ENCODE measurements at regions not wholly inside any gene's neighbourhood (a gene's known extent, or its start where the extent isn't known, plus 50 kb on each side); places are given as distances from the start of the nearest gene placed in this dataset.

DNA sequence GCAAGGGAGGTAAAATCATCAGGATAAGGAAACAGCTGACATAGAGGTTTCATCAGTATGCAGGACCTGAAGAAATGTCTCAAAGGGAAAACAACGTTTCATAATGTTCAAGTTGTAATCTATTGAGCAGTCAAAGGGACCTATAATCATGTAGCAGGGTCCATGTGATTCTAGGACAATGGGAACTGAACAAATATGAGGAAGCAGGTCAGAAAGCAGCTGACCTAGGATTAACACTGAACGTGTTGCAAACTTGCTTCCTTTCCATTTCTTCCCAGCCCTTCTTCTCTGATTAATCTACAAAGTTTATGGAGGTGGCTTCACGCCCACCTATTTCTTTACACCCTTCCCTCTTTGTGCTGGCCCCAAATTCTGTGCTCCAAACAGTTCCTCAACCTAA lies 256.9 kb upstream of the AKR1E2 start:
- no peaks in the 10 kb centered on the region for H3K9me3 ChIP-seq (ENCODE audit: low read depth)
- H3K79me2 ChIP-seq (ENCODE audit: insufficient read depth), result no peaks in the 10 kb centered on the region
- H3K27me3 ChIP-seq (replicated peaks; ENCODE audit: insufficient read depth), result no peaks in the 10 kb centered on the region
- H3K9me2 ChIP-seq (ENCODE audit: insufficient read depth), result no peaks in the 10 kb centered on the region
- H3K36me3 ChIP-seq (ENCODE audit: low read depth), result no peaks in the 10 kb centered on the region
- in situ Hi-C loops (cut with MboI), result no loop called here
- TF ChIP-seq EZH2phosphoT487 (IDR thresholded peaks at IDR 0.05; ENCODE audit: insufficient read depth, low read depth) (no peak), EZH2 (IDR thresholded peaks at IDR 0.05; ENCODE audit: insufficient read depth, poor library complexity, severe bottlenecking) (no peak)
- H3K9ac ChIP-seq, result no peak overlapping the region
- H2AFZ ChIP-seq, result no peak overlapping the region
- no peaks in the 10 kb centered on the region for H3F3A ChIP-seq (ENCODE audit: insufficient read depth)
- no peaks in the 10 kb centered on the region for H4K20me1 ChIP-seq (ENCODE audit: insufficient read depth)
- H3K4me1 ChIP-seq (ENCODE audit: insufficient read depth), result no peaks in the 10 kb centered on the region
- no peak overlapping the region for H3K4me3 ChIP-seq
- no peak overlapping the region for H3K4me2 ChIP-seq (ENCODE audit: unreplicated experiment)
- no peak for DNase-seq
- no peak overlapping the region for H3K27ac ChIP-seq
- 61 to 78% methylated on average over 3 of the region's 3 CpGs for WGBS, 2 experiments (ENCODE audit: low coverage in 1 of 2, low lambda C conversion rate in 2 of 2, missing lambda C conversion rate in 2 of 2)

DNA sequence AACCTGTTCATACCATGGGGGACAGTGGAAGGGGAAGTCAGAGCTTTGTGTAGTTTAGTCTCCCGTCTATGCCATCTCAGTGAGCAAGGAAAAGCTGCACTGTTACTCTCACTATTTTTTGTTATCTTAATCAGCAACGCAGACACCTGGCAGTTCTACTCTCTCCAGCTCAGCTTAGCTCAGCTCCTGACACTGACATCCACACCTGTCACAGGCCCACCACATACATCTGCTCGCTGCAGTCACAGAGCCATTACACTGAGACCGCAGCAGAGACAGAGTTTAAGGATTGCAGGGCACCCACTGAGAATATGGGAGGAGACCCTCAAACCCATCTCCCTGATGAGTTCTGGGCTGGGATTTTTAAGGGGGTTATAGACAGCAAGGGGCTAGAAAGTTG lies 257.3 kb upstream of the AKR1E2 start:
- Histone ChIP-seq H3K9me2 (ENCODE audit: insufficient read depth) (no peaks in the 10 kb centered on the region), H3F3A (ENCODE audit: insufficient read depth) (no peaks in the 10 kb centered on the region), H3K36me3 (ENCODE audit: low read depth) (no peaks in the 10 kb centered on the region), H2AFZ (no peak overlapping the region), H3K4me3 (no peak overlapping the region), H4K20me1 (ENCODE audit: insufficient read depth) (no peaks in the 10 kb centered on the region), H3K79me2 (ENCODE audit: insufficient read depth) (no peaks in the 10 kb centered on the region), H3K27ac (no peak overlapping the region), H3K9me3 (ENCODE audit: low read depth) (no peaks in the 10 kb centered on the region), H3K4me1 (ENCODE audit: insufficient read depth) (no peaks in the 10 kb centered on the region), H3K4me2 (ENCODE audit: unreplicated experiment) (no peak overlapping the region), H3K27me3 (replicated peaks; ENCODE audit: insufficient read depth) (no peaks in the 10 kb centered on the region), H3K9ac (no peak overlapping the region)
- WGBS, 2 experiments (ENCODE audit: low coverage in 1 of 2, low lambda C conversion rate in 2 of 2, missing lambda C conversion rate in 2 of 2), result 93 to 98% methylated on average over 4 of the region's 4 CpGs
- no peak for TF ChIP-seq EZH2phosphoT487 (IDR thresholded peaks at IDR 0.05; ENCODE audit: insufficient read depth, low read depth)
- TF ChIP-seq EZH2 (IDR thresholded peaks at IDR 0.05; ENCODE audit: insufficient read depth, poor library complexity, severe bottlenecking), result no peak
- in situ Hi-C loops (cut with MboI), result no loop called here
- DNase-seq, result no peak

DNA sequence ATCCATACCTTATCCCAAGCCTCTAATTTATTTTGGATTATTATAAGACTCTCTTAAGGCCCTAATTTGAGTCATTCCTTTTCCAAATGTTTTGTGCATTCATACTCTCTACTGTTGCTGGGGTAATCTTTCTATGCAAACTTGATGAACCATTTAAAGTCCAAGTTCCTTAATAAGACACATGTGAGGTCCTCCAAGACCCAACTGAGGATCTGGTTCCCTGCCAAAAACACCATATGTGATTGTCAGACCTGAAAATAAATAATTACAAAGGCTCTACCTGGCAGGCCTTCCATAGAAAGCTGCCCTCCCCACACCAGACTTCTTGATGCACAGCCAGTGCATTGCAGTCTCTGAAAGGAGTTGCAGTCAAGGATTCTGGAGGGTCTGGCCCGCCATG lies 257.9 kb upstream of the AKR1E2 start:
- no peaks in the 10 kb centered on the region for H3K4me1 ChIP-seq (ENCODE audit: insufficient read depth)
- H3K4me2 ChIP-seq (ENCODE audit: unreplicated experiment), result no peak overlapping the region
- TF ChIP-seq EZH2 (IDR thresholded peaks at IDR 0.05; ENCODE audit: insufficient read depth, poor library complexity, severe bottlenecking) (no peak), EZH2phosphoT487 (IDR thresholded peaks at IDR 0.05; ENCODE audit: insufficient read depth, low read depth) (no peak)
- no peak overlapping the region for H3K27ac ChIP-seq
- H3K9ac ChIP-seq, result no peak overlapping the region
- H3K9me2 ChIP-seq (ENCODE audit: insufficient read depth), result no peaks in the 10 kb centered on the region
- no peaks in the 10 kb centered on the region for H3K9me3 ChIP-seq (ENCODE audit: low read depth)
- H2AFZ ChIP-seq, result no peak overlapping the region
- no peaks in the 10 kb centered on the region for H3F3A ChIP-seq (ENCODE audit: insufficient read depth)
- no peak for DNase-seq
- in situ Hi-C loops (cut with MboI), result no loop called here
- 89 to 94% methylated on average over 1 of the region's 1 CpG for WGBS, 2 experiments (ENCODE audit: low coverage in 1 of 2, low lambda C conversion rate in 2 of 2, missing lambda C conversion rate in 2 of 2)
- no peaks in the 10 kb centered on the region for H4K20me1 ChIP-seq (ENCODE audit: insufficient read depth)
- H3K36me3 ChIP-seq (ENCODE audit: low read depth), result no peaks in the 10 kb centered on the region
- H3K4me3 ChIP-seq, result no peak overlapping the region
- H3K79me2 ChIP-seq (ENCODE audit: insufficient read depth), result no peaks in the 10 kb centered on the region
- H3K27me3 ChIP-seq (replicated peaks; ENCODE audit: insufficient read depth), result no peaks in the 10 kb centered on the region

DNA sequence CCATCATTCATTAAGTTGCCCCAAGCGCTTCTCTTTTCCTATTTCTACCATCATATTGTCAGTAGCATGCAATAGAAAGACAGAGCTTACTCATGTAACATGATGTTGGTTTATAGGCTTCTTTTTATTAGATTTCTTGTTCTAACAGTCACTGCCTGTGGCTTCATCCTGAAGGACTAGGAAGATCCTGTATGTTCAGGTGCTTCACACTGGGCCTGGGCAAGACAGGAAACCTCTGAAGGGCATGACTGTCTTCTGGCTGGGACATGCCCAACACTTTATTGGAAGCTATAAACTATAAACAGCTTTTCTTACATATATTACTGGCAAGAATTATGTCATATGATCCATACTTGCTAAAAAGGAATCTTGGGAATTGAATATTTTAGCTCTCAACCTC lies 258.4 kb upstream of the AKR1E2 start:
- no peaks in the 10 kb centered on the region for H3K36me3 ChIP-seq (ENCODE audit: low read depth)

DNA sequence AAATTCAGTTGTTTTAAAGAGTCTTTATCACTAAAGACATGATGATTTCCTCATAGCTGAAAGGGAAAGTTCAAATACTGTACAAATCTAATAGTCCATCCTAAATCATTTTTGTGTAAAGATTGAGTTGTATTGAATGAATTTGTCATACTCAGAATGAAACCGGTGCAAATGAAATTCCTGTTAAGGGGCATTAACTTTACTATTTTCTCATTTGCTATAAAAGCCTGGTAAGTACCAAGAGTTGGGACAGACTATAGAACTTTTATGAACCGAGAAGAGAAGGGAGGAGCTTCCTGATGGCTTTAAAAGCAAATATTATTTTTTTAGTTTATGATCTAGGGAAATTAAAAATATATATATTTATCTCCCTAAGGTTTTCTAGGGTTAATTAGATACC lies 260.0 kb upstream of the AKR1E2 start:
- WGBS, 2 experiments (ENCODE audit: low coverage in 1 of 2, low lambda C conversion rate in 2 of 2, missing lambda C conversion rate in 2 of 2), result 70 to 75% methylated on average over 2 of the region's 2 CpGs
- H3K9me2 ChIP-seq (ENCODE audit: insufficient read depth), result no peaks in the 10 kb centered on the region
- in situ Hi-C loops (cut with MboI), result no loop called here
- no peaks in the 10 kb centered on the region for H3K79me2 ChIP-seq (ENCODE audit: insufficient read depth)
- DNase-seq, result no peak
- no peaks in the 10 kb centered on the region for H3K4me1 ChIP-seq (ENCODE audit: insufficient read depth)
- no peaks in the 10 kb centered on the region for H3K27me3 ChIP-seq (replicated peaks; ENCODE audit: insufficient read depth)
- H4K20me1 ChIP-seq (ENCODE audit: insufficient read depth), result no peaks in the 10 kb centered on the region
- H3K27ac ChIP-seq, result no peak overlapping the region
- no peak overlapping the region for H3K4me2 ChIP-seq (ENCODE audit: unreplicated experiment)
- H3K9ac ChIP-seq, result no peak overlapping the region
- TF ChIP-seq EZH2 (IDR thresholded peaks at IDR 0.05; ENCODE audit: insufficient read depth, poor library complexity, severe bottlenecking) (no peak), EZH2phosphoT487 (IDR thresholded peaks at IDR 0.05; ENCODE audit: insufficient read depth, low read depth) (no peak)
- H2AFZ ChIP-seq, result 0 out of 2 replicates have a peak overlapping the region, but pooled peaks have one; percentile 16
- no peaks in the 10 kb centered on the region for H3K36me3 ChIP-seq (ENCODE audit: low read depth)
- no peaks in the 10 kb centered on the region for H3F3A ChIP-seq (ENCODE audit: insufficient read depth)
- no peaks in the 10 kb centered on the region for H3K9me3 ChIP-seq (ENCODE audit: low read depth)
- H3K4me3 ChIP-seq, result no peak overlapping the region

More for the DNA sequence above, 258.4 kb upstream of the AKR1E2 start:
- in situ Hi-C loops (cut with MboI), result no loop called here
- no peak overlapping the region for H2AFZ ChIP-seq
- no peak overlapping the region for H3K4me2 ChIP-seq (ENCODE audit: unreplicated experiment)
- no peaks in the 10 kb centered on the region for H3K9me3 ChIP-seq (ENCODE audit: low read depth)
- no peak overlapping the region for H3K27ac ChIP-seq
- H3K4me1 ChIP-seq (ENCODE audit: insufficient read depth), result no peaks in the 10 kb centered on the region
- no peak overlapping the region for H3K4me3 ChIP-seq
- H3K79me2 ChIP-seq (ENCODE audit: insufficient read depth), result no peaks in the 10 kb centered on the region
- no peaks in the 10 kb centered on the region for H3F3A ChIP-seq (ENCODE audit: insufficient read depth)
- WGBS, 2 experiments (ENCODE audit: low coverage in 1 of 2, low lambda C conversion rate in 2 of 2, missing lambda C conversion rate in 2 of 2), result 94 to 100% methylated on average over 1 of the region's 1 CpG
- TF ChIP-seq EZH2phosphoT487 (IDR thresholded peaks at IDR 0.05; ENCODE audit: insufficient read depth, low read depth) (no peak), EZH2 (IDR thresholded peaks at IDR 0.05; ENCODE audit: insufficient read depth, poor library complexity, severe bottlenecking) (no peak)
- no peaks in the 10 kb centered on the region for H4K20me1 ChIP-seq (ENCODE audit: insufficient read depth)
- no peak for DNase-seq
- no peak overlapping the region for H3K9ac ChIP-seq
- H3K9me2 ChIP-seq (ENCODE audit: insufficient read depth), result no peaks in the 10 kb centered on the region
- no peaks in the 10 kb centered on the region for H3K27me3 ChIP-seq (replicated peaks; ENCODE audit: insufficient read depth)
